ENCODE measurements at regions not wholly inside any gene's neighbourhood (a gene's known extent, or its start where the extent isn't known, plus 50 kb on each side); places are given as distances from the start of the nearest gene placed in this dataset.

- no peak for DNase-seq
Measured at GRCh38 chr5:173785866-173786265, 102.3 kb upstream of the CPEB4 start.

GRCh38 chr5:173786286-173787187 lies 101.6 kb upstream of the CPEB4 start:
- no peak for DNase-seq

- DNase-seq = no peak
Measured at GRCh38 chr5:173789031-173789920, 98.9 kb upstream of the CPEB4 start.

- no peak for DNase-seq
Measured at GRCh38 chr5:173790177-173790719, 97.9 kb upstream of the CPEB4 start.

GRCh38 chr5:173790836-173791546 lies 97.2 kb upstream of the CPEB4 start:
- DNase-seq = no peak

- DNase-seq = no peak
Measured at GRCh38 chr5:173791878-173792277, 96.3 kb upstream of the CPEB4 start.

GRCh38 chr5:173792781-173793547 lies 95.2 kb upstream of the CPEB4 start:
- no peak for DNase-seq

- DNase-seq = peak in 1 of 2 experiments; percentile 24
Measured at GRCh38 chr5:173793648-173794548, 94.3 kb upstream of the CPEB4 start.

- DNase-seq = no peak
Measured at GRCh38 chr5:173794901-173795416, 93.2 kb upstream of the CPEB4 start.

- DNase-seq = no peak
Measured at GRCh38 chr5:173795601-173796000, 92.5 kb upstream of the CPEB4 start.

GRCh38 chr5:173796721-173797495 lies 91.2 kb upstream of the CPEB4 start:
- no peak for DNase-seq

- DNase-seq = no peak
Measured at GRCh38 chr5:173798127-173798810, 89.9 kb upstream of the CPEB4 start.

GRCh38 chr5:173800340-173800739 lies 87.8 kb upstream of the CPEB4 start:
- no peak for DNase-seq

- no peak for DNase-seq
Measured at GRCh38 chr5:173801006-173801405, 87.1 kb upstream of the CPEB4 start.

GRCh38 chr5:173802670-173803165 lies 85.4 kb upstream of the CPEB4 start:
- no peak for DNase-seq

GRCh38 chr5:173804579-173804978 lies 83.6 kb upstream of the CPEB4 start:
- DNase-seq = no peak

GRCh38 chr5:173806270-173807035 lies 81.7 kb upstream of the CPEB4 start:
- no peak for DNase-seq

- no peak for DNase-seq
Measured at GRCh38 chr5:173807181-173807655, 80.9 kb upstream of the CPEB4 start.
